ENCODE measurements at regions not wholly inside any gene's neighbourhood (a gene's known extent, or its start where the extent isn't known, plus 50 kb on each side); places are given as distances from the start of the nearest gene placed in this dataset.

DNA sequence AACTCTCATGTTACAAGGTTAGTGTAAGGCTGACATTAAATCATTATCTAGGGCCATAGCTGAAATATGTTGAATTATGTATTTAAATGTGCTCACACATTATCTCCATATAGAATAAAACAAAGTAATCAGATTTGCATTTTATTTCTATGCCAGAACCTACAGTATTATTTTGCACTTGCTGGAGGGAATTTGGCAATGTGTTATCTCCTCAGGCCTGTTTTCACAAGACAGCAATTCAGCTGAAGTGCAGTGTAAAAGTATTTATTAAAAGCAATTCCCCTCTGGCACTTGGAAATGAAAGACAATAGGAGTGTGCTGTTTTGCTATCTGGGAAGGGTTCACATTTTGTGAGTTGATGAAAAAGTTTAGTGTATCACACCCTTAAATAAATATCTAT, 276.3 kb downstream of the DNAJB9 start:
- DNase-seq = no peak
- Histone ChIP-seq H3K9ac (ENCODE audit: insufficient read depth, low read length, poor library complexity, severe bottlenecking) (no peak overlapping the region), H3K4me3 (replicated peaks in 1 of 3; ENCODE audit: low read depth in 2 of 3, low read length in 3 of 3) (no peak overlapping the region), H3K4me1 (ENCODE audit: control insufficient read depth in 1 of 2, insufficient read depth in 2 of 2, low read length in 2 of 2) (no peaks in the 10 kb centered on the region), H4K20me1 (ENCODE audit: insufficient read depth, low read length) (no peaks in the 10 kb centered on the region), H3K36me3 (replicated peaks in 1 of 2; ENCODE audit: control insufficient read depth in 1 of 2, insufficient read depth in 2 of 2, low read length in 2 of 2) (no peaks in the 10 kb centered on the region), H3K4me2 (replicated peaks; ENCODE audit: extremely low read depth, low read length, poor library complexity, severe bottlenecking) (no peak overlapping the region), H3K79me2 (ENCODE audit: insufficient read depth, low read length) (no peaks in the 10 kb centered on the region), H3K9me3 (replicated peaks in 1 of 2; ENCODE audit: control insufficient read depth in 1 of 2, insufficient read depth in 1 of 2, low read length in 2 of 2) (no peaks in the 10 kb centered on the region), H3K27me3 (ENCODE audit: control insufficient read depth in 2 of 2, insufficient read depth in 2 of 2, low read length in 2 of 2) (no peaks in the 10 kb centered on the region), H3K27ac (ENCODE audit: low read depth in 1 of 2, low read length in 2 of 2) (no peak overlapping the region), H2AFZ (ENCODE audit: insufficient read depth, low read depth, low read length, poor library complexity, severe bottlenecking) (no peak overlapping the region)
- intact Hi-C loops (cut with micrococcal nuclease) = no loop called here
- Mint-ChIP-seq H3K4me3 (no peak overlapping the region), H3K36me3 (no peaks in the 10 kb centered on the region), H3K9me3 (peaks cover 0 to 10% (median 5%) of the 10 kb centered on the region in 7 donors), H3K4me1 (no peaks in the 10 kb centered on the region), H3K27me3 (ENCODE audit: low read depth in 3 of 3) (peaks cover 0 to 2% (median 0%) of the 10 kb centered on the region in 3 donors), H3K27ac (no peak overlapping the region)
- TF ChIP-seq, protein P1, sequence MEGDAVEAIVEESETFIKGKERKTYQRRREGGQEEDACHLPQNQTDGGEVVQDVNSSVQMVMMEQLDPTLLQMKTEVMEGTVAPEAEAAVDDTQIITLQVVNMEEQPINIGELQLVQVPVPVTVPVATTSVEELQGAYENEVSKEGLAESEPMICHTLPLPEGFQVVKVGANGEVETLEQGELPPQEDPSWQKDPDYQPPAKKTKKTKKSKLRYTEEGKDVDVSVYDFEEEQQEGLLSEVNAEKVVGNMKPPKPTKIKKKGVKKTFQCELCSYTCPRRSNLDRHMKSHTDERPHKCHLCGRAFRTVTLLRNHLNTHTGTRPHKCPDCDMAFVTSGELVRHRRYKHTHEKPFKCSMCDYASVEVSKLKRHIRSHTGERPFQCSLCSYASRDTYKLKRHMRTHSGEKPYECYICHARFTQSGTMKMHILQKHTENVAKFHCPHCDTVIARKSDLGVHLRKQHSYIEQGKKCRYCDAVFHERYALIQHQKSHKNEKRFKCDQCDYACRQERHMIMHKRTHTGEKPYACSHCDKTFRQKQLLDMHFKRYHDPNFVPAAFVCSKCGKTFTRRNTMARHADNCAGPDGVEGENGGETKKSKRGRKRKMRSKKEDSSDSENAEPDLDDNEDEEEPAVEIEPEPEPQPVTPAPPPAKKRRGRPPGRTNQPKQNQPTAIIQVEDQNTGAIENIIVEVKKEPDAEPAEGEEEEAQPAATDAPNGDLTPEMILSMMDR (IDR thresholded peaks at IDR 0.05) = no peak

DNA sequence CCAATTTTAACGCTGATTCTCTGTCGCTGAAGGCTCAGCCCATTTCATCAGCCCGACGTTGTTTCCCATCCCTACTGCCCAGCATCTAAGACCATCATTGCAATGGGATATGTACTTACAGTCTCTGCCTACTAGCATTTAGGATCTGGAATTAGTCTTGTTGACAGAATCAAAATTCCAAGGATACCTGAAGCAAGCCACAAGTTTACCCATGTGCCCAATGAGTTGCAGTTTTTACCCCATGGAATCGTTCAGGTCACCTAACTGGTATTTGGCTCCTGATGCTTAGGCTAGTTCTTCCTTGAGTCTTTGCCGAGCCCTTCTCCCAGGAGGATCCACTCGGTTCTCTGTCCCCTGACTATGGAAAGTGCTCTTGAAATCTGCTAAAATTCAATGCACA, 276.8 kb downstream of the DNAJB9 start:
- no peaks in the 10 kb centered on the region for H3K36me3 Mint-ChIP-seq

More for the DNA sequence above, 276.8 kb downstream of the DNAJB9 start:
- no peaks in the 10 kb centered on the region for H3K4me1 ChIP-seq (ENCODE audit: control insufficient read depth in 1 of 2, insufficient read depth in 2 of 2, low read length in 2 of 2)
- H3K4me2 ChIP-seq (replicated peaks; ENCODE audit: extremely low read depth, low read length, poor library complexity, severe bottlenecking) = no peak overlapping the region
- no peak overlapping the region for H2AFZ ChIP-seq (ENCODE audit: insufficient read depth, low read depth, low read length, poor library complexity, severe bottlenecking)
- H4K20me1 ChIP-seq (ENCODE audit: insufficient read depth, low read length) = no peaks in the 10 kb centered on the region
- H3K79me2 ChIP-seq (ENCODE audit: insufficient read depth, low read length) = no peaks in the 10 kb centered on the region
- intact Hi-C loops (cut with micrococcal nuclease) = no loop called here
- WGBS (ENCODE audit: insufficient coverage) = 97% methylated on average over 3 of the region's 7 CpGs
- no peaks in the 10 kb centered on the region for H3K27me3 ChIP-seq (ENCODE audit: control insufficient read depth in 2 of 2, insufficient read depth in 2 of 2, low read length in 2 of 2)
- no peaks in the 10 kb centered on the region for H3K9me3 ChIP-seq (replicated peaks in 1 of 2; ENCODE audit: control insufficient read depth in 1 of 2, insufficient read depth in 1 of 2, low read length in 2 of 2)
- H3K9ac ChIP-seq (ENCODE audit: insufficient read depth, low read length, poor library complexity, severe bottlenecking) = no peak overlapping the region
- TF ChIP-seq, protein P1 (IDR thresholded peaks at IDR 0.05) = no peak
- H3K27ac ChIP-seq (ENCODE audit: low read depth in 1 of 2, low read length in 2 of 2) = no peak overlapping the region
- no peak for DNase-seq
- peaks cover 0 to 2% (median 0%) of the 10 kb centered on the region in 3 donors for H3K27me3 Mint-ChIP-seq (ENCODE audit: low read depth in 3 of 3)
- no peak overlapping the region for H3K27ac Mint-ChIP-seq
- peaks cover 0 to 10% (median 5%) of the 10 kb centered on the region in 7 donors for H3K9me3 Mint-ChIP-seq
- no peak overlapping the region for H3K4me3 ChIP-seq (replicated peaks in 1 of 3; ENCODE audit: low read depth in 2 of 3, low read length in 3 of 3)
- H3K4me1 Mint-ChIP-seq = no peaks in the 10 kb centered on the region
- no peak overlapping the region for H3K4me3 Mint-ChIP-seq
- no peaks in the 10 kb centered on the region for H3K36me3 ChIP-seq (replicated peaks in 1 of 2; ENCODE audit: control insufficient read depth in 1 of 2, insufficient read depth in 2 of 2, low read length in 2 of 2)
